ENCODE measurements at regions not wholly inside any gene's neighbourhood (a gene's known extent, or its start where the extent isn't known, plus 50 kb on each side); places are given as distances from the start of the nearest gene placed in this dataset.
A peak's percentile ranks its signal among the peaks of the same experiment; 100 is the strongest.

DNA sequence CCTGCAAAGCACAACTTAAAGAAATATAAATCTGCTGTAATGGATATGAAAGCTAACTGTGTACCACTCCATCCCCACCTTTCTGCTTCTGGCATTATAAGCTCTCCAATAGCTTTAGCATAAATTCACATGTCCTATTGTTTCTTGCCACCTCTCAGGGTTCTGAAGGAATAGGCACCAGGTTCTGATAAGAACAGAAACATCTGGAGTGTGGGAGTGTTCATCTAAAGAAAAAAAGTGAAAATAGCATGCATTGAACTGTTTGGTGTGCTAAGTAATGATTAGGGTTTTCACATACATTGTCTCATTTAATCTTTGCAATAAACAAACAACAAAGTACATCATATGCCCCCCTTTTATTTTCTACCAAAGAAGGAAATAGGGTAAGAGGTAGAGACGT lies 72.3 kb downstream of the FAM76B start:
- Mint-ChIP-seq H3K4me1 (peaks cover 10% of the 10 kb centered on the region), H3K4me3 (no peak overlapping the region), H3K36me3 (ENCODE audit: insufficient read depth) (no peaks in the 10 kb centered on the region), H3K27ac (ENCODE audit: low read depth) (no peak overlapping the region), H3K9me3 (no peaks in the 10 kb centered on the region), H3K27me3 (peaks cover 38% of the 10 kb centered on the region)
- ATAC-seq (replicated peaks; ENCODE audit: extremely low read depth, poor library complexity, severe bottlenecking) (no peak), DNase-seq (ENCODE audit: low spot score in 2 of 2) (no peak)

DNA sequence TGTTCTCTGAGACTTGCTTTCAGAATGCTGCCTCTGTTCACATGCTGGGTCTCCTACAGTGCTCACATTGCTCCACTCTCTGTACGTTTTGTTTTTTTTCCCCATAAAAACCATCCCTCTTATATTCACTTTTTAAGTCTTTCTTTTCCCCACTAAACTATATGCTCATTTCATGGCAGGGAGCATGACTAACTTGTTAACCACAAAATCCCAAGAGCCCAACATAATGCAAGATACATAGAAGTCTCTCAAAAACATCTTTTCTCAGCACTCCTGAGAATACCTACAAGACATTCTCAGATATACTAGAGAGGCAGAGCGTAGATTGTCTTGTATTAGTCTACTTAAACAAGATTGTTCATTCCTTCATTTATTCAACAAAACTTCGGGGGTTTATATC lies 73.3 kb downstream of the FAM76B start:
- Mint-ChIP-seq H3K27me3 (peaks cover 49% of the 10 kb centered on the region), H3K27ac (ENCODE audit: low read depth) (peak overlapping the region; percentile 7), H3K9me3 (no peaks in the 10 kb centered on the region), H3K36me3 (ENCODE audit: insufficient read depth) (no peaks in the 10 kb centered on the region), H3K4me3 (no peak overlapping the region), H3K4me1 (peaks cover 10% of the 10 kb centered on the region)
- ATAC-seq (replicated peaks; ENCODE audit: extremely low read depth, poor library complexity, severe bottlenecking) (no peak), DNase-seq (ENCODE audit: low spot score in 2 of 2) (no peak)

DNA sequence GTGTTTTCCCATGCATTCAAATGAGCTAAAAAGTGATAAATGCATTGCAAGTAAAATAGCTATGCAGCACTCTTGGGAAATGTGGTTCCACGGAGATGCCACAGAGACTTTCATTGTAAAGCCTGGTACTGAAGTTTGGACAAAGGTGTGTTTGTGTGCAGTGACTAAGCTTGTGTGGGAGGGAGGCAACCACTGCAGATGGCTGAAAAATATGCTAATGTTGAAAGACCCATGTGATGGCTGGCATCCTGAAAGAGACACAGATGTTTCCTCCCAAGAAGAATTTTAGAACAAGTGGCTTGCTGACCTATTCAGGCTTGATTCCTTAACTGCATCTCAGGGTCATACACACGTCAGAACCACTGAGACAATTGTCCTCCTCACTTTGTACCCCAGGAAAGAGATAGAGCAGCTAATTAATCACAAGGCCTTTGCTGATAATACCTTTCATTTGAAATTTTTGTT lies 73.8 kb downstream of the FAM76B start:
- H3K4me3 Mint-ChIP-seq: no peak overlapping the region
- ATAC-seq (replicated peaks; ENCODE audit: extremely low read depth, poor library complexity, severe bottlenecking) (peak; percentile 56), DNase-seq (ENCODE audit: low spot score in 2 of 2) (no peak)
- H3K4me1 Mint-ChIP-seq: peaks cover 10% of the 10 kb centered on the region
- no peaks in the 10 kb centered on the region for H3K36me3 Mint-ChIP-seq (ENCODE audit: insufficient read depth)
- H3K9me3 Mint-ChIP-seq: no peaks in the 10 kb centered on the region
- H3K27ac Mint-ChIP-seq (ENCODE audit: low read depth): peak overlapping the region; percentile 7
- peaks cover 51% of the 10 kb centered on the region for H3K27me3 Mint-ChIP-seq

DNA sequence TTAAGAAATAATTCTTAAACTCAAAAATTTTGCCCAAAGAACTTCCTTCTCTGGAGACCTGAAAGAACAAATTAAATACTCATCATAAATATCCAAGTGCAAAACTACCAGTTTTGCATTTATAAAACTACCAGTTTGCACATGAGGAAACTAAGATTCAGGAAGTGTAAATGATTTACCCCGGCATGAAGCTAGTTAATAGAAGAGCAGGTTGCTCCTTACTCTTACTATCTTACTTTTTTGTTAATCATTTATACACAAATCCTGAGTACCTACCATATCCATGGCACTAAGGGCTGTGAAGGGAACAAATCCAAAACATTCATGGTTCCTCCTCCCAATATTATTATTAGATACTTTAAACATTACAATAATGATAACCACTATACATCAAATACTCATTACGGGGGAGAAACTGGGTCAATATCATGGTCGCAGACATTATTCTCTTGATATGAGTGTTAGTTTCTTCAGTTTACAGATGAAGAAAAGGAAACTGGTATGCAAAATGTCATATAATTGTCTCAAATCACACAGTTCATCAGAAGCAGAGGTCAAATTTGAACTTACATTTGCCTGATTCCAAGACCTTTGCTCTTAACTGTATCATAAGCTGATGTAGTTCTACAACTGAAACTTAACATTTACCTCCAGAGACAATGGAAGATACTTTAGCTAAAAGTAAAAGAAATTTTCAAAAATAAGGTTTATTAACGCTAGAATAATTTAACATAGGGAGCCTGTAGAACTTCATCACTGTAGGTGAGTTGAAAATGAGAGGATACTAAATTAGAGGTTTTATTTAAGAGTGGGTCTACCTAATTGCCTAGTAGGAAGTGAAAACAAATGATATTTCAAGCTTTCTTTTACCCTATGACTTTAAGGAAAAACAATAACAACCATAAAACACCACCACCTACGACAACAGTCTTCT lies 74.5 kb downstream of the FAM76B start:
- ATAC-seq (replicated peaks; ENCODE audit: extremely low read depth, poor library complexity, severe bottlenecking): no peak
- H3K4me3 Mint-ChIP-seq: no peak overlapping the region
- H3K4me1 Mint-ChIP-seq: peaks cover 6% of the 10 kb centered on the region
- no peak overlapping the region for H3K27ac Mint-ChIP-seq (ENCODE audit: low read depth)
- H3K27me3 Mint-ChIP-seq: peaks cover 51% of the 10 kb centered on the region
- no peaks in the 10 kb centered on the region for H3K36me3 Mint-ChIP-seq (ENCODE audit: insufficient read depth)
- no peaks in the 10 kb centered on the region for H3K9me3 Mint-ChIP-seq
- DNase-seq (ENCODE audit: low spot score in 2 of 2): no peak

DNA sequence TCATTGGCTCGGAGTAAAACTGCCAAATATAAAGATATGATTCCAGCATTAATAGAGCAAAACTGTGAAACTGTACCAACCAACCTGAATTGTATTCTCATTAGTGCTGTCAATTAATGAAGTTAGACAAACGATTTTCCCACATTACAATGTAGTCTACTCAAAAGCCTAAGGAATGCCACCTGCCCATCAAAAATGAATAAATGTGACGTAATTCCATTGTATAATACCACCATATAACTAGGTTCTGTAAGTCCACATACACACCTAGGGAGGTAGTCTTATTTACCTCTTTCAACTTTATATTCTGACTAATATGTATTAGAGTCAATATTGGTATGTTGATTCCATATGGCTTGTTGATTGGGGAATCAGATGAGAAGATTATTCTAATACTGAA lies 76.2 kb downstream of the FAM76B start:
- Mint-ChIP-seq H3K36me3 (ENCODE audit: insufficient read depth) (no peaks in the 10 kb centered on the region), H3K27ac (ENCODE audit: low read depth) (no peak overlapping the region)

DNA sequence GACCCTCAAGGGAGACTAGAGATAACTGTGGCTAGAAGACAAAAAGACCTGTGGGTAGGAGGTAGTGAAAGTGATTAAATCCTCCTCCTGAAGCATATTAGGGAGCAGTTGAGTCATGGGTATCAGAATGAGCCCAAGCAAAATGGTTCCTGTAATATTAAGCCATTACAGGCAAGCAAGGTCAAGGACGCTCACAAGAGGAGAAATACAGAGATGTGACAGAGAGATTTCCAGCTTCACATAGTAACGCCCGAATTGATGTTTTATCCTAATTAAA lies 77.7 kb downstream of the FAM76B start:
- Mint-ChIP-seq H3K27me3 (peaks cover 31% of the 10 kb centered on the region), H3K4me3 (no peak overlapping the region), H3K36me3 (ENCODE audit: insufficient read depth) (no peaks in the 10 kb centered on the region), H3K9me3 (no peaks in the 10 kb centered on the region), H3K4me1 (peaks cover 5% of the 10 kb centered on the region), H3K27ac (ENCODE audit: low read depth) (no peak overlapping the region)
- no peak for ATAC-seq (replicated peaks; ENCODE audit: extremely low read depth, poor library complexity, severe bottlenecking)
- DNase-seq (ENCODE audit: low spot score in 2 of 2): no peak

More for the DNA sequence above, 76.2 kb downstream of the FAM76B start:
- H3K9me3 Mint-ChIP-seq: no peaks in the 10 kb centered on the region
- no peak overlapping the region for H3K4me3 Mint-ChIP-seq
- peaks cover 5% of the 10 kb centered on the region for H3K4me1 Mint-ChIP-seq
- peaks cover 43% of the 10 kb centered on the region for H3K27me3 Mint-ChIP-seq
- DNase-seq (ENCODE audit: low spot score in 2 of 2) (no peak), ATAC-seq (replicated peaks; ENCODE audit: extremely low read depth, poor library complexity, severe bottlenecking) (no peak)

DNA sequence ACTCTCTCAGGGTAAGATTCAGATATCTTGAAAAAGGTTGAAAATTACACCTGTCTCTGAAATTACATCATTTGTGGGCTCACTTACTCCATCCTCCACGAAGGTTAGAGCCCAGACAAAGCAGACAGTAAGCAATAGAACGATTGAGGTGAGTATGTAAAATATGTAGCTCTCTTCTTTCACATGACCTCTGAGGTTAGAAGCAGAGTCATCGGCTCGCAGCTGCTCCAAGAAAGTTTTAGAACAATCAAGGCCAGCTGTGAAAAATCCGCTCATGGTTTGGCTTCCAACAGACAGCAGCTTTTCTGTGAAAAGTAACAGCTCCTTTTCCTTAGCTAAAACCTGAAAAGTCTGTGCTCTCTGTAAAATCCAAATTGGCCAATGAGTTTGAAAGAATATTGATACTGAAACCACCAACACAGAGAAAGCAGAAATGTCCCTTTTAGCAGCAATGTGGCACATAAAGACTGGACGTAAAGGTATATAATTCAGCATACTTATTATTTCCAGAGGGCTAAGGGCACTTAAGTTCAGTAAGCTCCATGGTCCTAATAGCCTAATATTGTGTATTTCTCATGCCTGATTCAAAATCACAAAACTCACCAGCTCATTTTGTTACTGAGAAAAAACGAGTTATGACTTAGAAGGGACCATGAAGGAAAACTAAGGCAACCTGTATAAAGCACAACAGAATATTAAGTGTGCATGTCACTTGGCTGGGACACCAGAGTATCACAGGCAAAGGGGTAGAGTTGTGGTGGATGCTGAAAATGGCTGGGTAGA lies 78.2 kb downstream of the FAM76B start:
- DNase-seq (ENCODE audit: low spot score in 2 of 2) (no peak), ATAC-seq (replicated peaks; ENCODE audit: extremely low read depth, poor library complexity, severe bottlenecking) (no peak)
- no peaks in the 10 kb centered on the region for H3K9me3 Mint-ChIP-seq
- no peak overlapping the region for H3K27ac Mint-ChIP-seq (ENCODE audit: low read depth)
- no peaks in the 10 kb centered on the region for H3K36me3 Mint-ChIP-seq (ENCODE audit: insufficient read depth)
- H3K27me3 Mint-ChIP-seq: peaks cover 31% of the 10 kb centered on the region
- H3K4me3 Mint-ChIP-seq: no peak overlapping the region
- peaks cover 3% of the 10 kb centered on the region for H3K4me1 Mint-ChIP-seq

DNA sequence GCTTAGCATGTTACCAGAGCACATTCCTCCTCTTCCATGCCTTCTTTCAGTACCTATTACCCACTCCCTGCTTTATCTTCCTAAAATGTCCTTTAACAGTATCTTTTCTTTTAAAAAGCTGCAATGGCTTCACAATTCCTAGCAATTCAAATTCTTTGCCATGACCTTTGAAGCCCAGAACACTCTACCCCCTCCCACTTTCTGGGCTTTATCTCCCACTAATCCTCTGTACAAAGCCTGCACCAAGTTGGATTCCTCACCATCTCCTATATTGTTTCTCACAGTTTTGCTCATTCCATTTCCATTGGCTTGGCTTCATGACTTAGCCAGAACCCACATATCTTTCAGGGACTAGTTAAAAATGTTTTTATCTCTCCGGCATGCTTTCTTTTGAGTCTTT lies 80.9 kb downstream of the FAM76B start:
- Mint-ChIP-seq H3K4me1 (no peaks in the 10 kb centered on the region), H3K9me3 (no peaks in the 10 kb centered on the region), H3K27me3 (peaks cover 21% of the 10 kb centered on the region), H3K27ac (ENCODE audit: low read depth) (no peak overlapping the region), H3K36me3 (ENCODE audit: insufficient read depth) (no peaks in the 10 kb centered on the region), H3K4me3 (no peak overlapping the region)
- ATAC-seq (replicated peaks; ENCODE audit: extremely low read depth, poor library complexity, severe bottlenecking) (no peak), DNase-seq (ENCODE audit: low spot score in 2 of 2) (no peak)

DNA sequence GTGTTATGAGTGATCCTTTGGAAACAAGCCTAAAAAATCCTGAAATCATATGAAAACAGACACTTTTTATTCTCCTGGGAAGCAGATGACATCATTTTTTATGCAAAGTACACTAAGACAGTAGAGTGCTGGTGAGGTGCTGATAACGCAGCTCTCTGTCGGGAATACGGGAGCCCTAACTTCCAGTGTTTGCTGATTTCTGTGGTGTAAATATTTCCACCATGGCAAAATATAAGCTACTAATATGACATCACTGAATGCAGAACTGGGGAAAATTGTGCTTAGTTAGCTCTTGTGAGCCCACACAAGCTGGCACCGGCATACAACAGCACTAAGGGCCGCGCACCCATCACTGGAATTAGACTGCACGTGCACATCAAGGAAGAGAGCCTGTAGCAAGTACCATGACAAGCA lies 82.6 kb downstream of the FAM76B start:
- DNase-seq (ENCODE audit: low spot score in 2 of 2) (no peak), ATAC-seq (replicated peaks; ENCODE audit: extremely low read depth, poor library complexity, severe bottlenecking) (no peak)
- Mint-ChIP-seq H3K27me3 (peaks cover 9% of the 10 kb centered on the region), H3K4me1 (no peaks in the 10 kb centered on the region), H3K4me3 (no peak overlapping the region), H3K9me3 (no peaks in the 10 kb centered on the region), H3K36me3 (ENCODE audit: insufficient read depth) (no peaks in the 10 kb centered on the region), H3K27ac (ENCODE audit: low read depth) (no peak overlapping the region)

DNA sequence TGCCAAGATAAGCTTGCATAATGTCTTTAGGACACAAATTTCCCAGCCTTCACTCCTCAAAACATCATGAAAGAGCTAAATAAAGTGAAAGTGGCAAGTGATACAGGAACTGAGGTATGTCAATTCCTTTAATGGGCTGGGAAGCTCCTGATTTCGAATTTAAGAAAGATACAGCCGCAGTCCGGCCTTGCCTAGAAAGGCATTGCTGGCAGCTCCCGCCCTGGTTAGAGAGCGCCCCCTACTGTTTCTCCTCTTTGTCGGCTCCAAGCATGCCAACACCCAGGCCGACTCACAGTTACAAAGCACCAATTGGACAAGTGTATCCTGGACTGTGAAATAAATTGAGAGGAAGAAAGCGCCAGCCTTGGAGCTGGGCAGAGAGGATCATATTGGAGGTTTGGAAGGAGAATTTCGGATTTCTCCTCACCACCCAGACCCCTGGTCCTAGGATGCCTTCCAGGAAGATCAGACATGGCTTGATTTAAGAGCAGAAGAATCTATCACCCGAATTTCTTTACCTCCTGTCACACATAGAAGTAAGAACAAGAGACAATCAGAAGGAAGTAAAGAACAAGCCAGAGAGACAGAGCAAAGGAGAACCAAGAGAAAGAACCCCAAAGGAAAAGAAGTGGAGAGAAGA lies 84.0 kb downstream of the FAM76B start:
- Mint-ChIP-seq H3K27ac (ENCODE audit: low read depth) (no peak overlapping the region), H3K4me1 (no peaks in the 10 kb centered on the region), H3K27me3 (no peaks in the 10 kb centered on the region), H3K9me3 (no peaks in the 10 kb centered on the region), H3K36me3 (ENCODE audit: insufficient read depth) (peaks cover 2% of the 10 kb centered on the region), H3K4me3 (no peak overlapping the region)
- peak; percentile 87 for ATAC-seq (replicated peaks; ENCODE audit: extremely low read depth, poor library complexity, severe bottlenecking)
- peak; percentile 71 to 73 for DNase-seq (ENCODE audit: low spot score in 2 of 2)

DNA sequence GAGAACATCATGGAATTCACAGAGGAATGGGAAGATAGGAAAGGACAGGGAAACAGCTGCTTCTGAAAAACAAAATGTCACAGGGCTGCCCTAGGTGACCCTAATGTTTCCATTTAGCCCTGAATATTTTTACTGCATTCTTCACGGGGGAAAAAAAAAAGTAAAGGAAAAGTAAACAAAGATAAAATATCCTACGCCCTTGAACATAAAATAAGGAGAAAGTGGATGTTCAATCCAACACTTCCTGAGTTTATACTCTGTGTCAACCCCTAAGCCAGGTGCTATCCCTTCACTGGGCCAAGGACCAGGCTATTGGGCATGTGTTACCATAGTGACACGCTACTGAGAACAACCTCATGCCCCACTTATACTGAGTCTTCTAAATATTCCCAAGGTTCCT lies 84.7 kb downstream of the FAM76B start:
- no peak for ATAC-seq (replicated peaks; ENCODE audit: extremely low read depth, poor library complexity, severe bottlenecking)

DNA sequence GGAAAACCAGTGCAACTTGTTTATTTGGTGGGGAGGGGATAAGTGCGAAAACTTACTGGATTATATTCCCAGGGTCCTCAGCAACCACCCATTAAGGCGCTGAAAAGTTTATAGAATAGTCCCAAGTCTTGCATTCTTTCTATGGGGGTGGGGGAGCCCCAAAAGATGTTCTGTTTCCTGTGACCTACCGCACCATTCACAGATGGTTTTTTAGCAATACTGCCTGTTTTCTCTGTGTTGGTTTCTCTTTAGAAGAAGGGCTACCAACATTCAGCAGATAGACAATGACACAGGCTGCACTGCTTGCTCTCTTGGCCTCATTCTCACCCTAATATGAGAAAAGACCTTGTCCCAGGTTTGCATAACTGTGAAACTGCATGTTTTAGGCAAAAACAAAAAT lies 86.5 kb downstream of the FAM76B start:
- Mint-ChIP-seq H3K27me3 (no peaks in the 10 kb centered on the region), H3K4me1 (peaks cover 22% of the 10 kb centered on the region), H3K9me3 (no peaks in the 10 kb centered on the region), H3K4me3 (no peak overlapping the region), H3K36me3 (ENCODE audit: insufficient read depth) (peaks cover 2% of the 10 kb centered on the region), H3K27ac (ENCODE audit: low read depth) (no peak overlapping the region)
- no peak for ATAC-seq (replicated peaks; ENCODE audit: extremely low read depth, poor library complexity, severe bottlenecking)
- no peak for DNase-seq (ENCODE audit: low spot score in 2 of 2)

More for the DNA sequence above, 84.7 kb downstream of the FAM76B start:
- H3K27ac Mint-ChIP-seq (ENCODE audit: low read depth): no peak overlapping the region
- H3K9me3 Mint-ChIP-seq: no peaks in the 10 kb centered on the region
- peaks cover 7% of the 10 kb centered on the region for H3K4me1 Mint-ChIP-seq
- H3K4me3 Mint-ChIP-seq: no peak overlapping the region
- H3K27me3 Mint-ChIP-seq: no peaks in the 10 kb centered on the region
- no peak for DNase-seq (ENCODE audit: low spot score in 2 of 2)
- peaks cover 2% of the 10 kb centered on the region for H3K36me3 Mint-ChIP-seq (ENCODE audit: insufficient read depth)

All from central memory CD8-positive, alpha-beta T cell (primary cell).